ENCODE measurements at regions not wholly inside any gene's neighbourhood (a gene's known extent, or its start where the extent isn't known, plus 50 kb on each side); places are given as distances from the start of the nearest gene placed in this dataset.
A peak's percentile ranks its signal among the peaks of the same experiment; 100 is the strongest.

- no peak overlapping the region for H4K8ac ChIP-seq (ENCODE audit: extremely low read depth, insufficient read depth, low read length)
- no peak overlapping the region for H2BK120ac ChIP-seq (replicated peaks; ENCODE audit: low read depth, low read length)
- H4K5ac ChIP-seq (ENCODE audit: insufficient read length, low read depth, low read length): no peak overlapping the region
- no peaks in the 10 kb centered on the region for H3K79me1 ChIP-seq (ENCODE audit: low read depth, low read length)
- no peaks in the 10 kb centered on the region for H3K36me3 ChIP-seq (ENCODE audit: control insufficient read depth in 2 of 4, insufficient read depth in 4 of 4, low read length in 3 of 4)
- no peak overlapping the region for H3K27ac ChIP-seq (ENCODE audit: low read depth, low read length)
- H3K9me3 ChIP-seq (ENCODE audit: insufficient read depth in 2 of 2, low read depth in 1 of 2, low read length in 1 of 2): peaks cover 2 to 8% of the 10 kb centered on the region in 2 experiments; a peak in 1 of 4 replicates
- no peak overlapping the region for H3K4ac ChIP-seq (replicated peaks; ENCODE audit: insufficient read length, low read depth, low read length)
- no peak overlapping the region for H2BK12ac ChIP-seq (ENCODE audit: low read depth, low read length)
- H4K91ac ChIP-seq (replicated peaks; ENCODE audit: insufficient read length, low read length): no peak overlapping the region
- no peaks in the 10 kb centered on the region for H3K79me2 ChIP-seq (ENCODE audit: control insufficient read depth in 1 of 2, insufficient read depth in 2 of 2, low read length in 2 of 2)
- H3K4me3 ChIP-seq (ENCODE audit: extremely low read depth in 1 of 4, insufficient read depth in 2 of 4, low read depth in 3 of 4, low read length in 4 of 4): no peak overlapping the region
- H2BK20ac ChIP-seq (ENCODE audit: low read length): no peak overlapping the region
- H3K4me1 ChIP-seq (replicated peaks in 1 of 4; ENCODE audit: control insufficient read depth in 3 of 4, insufficient read depth in 4 of 4, low read length in 3 of 4): peaks cover 0 to 4% (median under 1%) of the 10 kb centered on the region in 4 experiments; a peak in 1 of 7 replicates
- DNase-seq (ENCODE audit: low read depth in 1 of 2, low spot score in 2 of 2): peak in 1 of 2 experiments; percentile 39
- no peak overlapping the region for H3K56ac ChIP-seq (replicated peaks; ENCODE audit: insufficient read length, low read depth, low read length)
- no peaks in the 10 kb centered on the region for H3K23me2 ChIP-seq (ENCODE audit: low read depth, low read length)
- no peak overlapping the region for H3K4me2 ChIP-seq (ENCODE audit: insufficient read depth in 1 of 2, low read depth in 2 of 2, low read length in 2 of 2)
- H3K18ac ChIP-seq (ENCODE audit: extremely low read depth, low read length): no peak overlapping the region
- FAIRE-seq: no peak
- H2BK15ac ChIP-seq (ENCODE audit: low read length): no peak overlapping the region
- ChIA-PET POLR2A (ENCODE audit: partially characterized antibody) (interaction anchor here (0.6 kb wide), 1 partner anchor 756 kb away, joined by 3 read pairs; no protein-coding TSS in a partner anchor), CTCF (ENCODE audit: partially characterized antibody) (interaction anchor here (1.0 to 2.5 kb wide), 4 partner anchors 11 to 25 kb away, joined by 3 to 9 read pairs (median 4); no protein-coding TSS in a partner anchor)
- no peak overlapping the region for H2AK5ac ChIP-seq (ENCODE audit: low read depth, low read length)
- H3K14ac ChIP-seq (ENCODE audit: insufficient read length): no peak overlapping the region
- no peaks in the 10 kb centered on the region for H3K27me3 ChIP-seq (replicated peaks in 1 of 4; ENCODE audit: control insufficient read depth in 3 of 4, extremely low read depth in 1 of 4, insufficient read depth in 3 of 4, low read length in 3 of 4)
- H2BK5ac ChIP-seq (ENCODE audit: low read depth, low read length): no peak overlapping the region
- no peak overlapping the region for H3K23ac ChIP-seq (ENCODE audit: insufficient read length)
- peak overlapping the region; percentile 54; the same call in 1 of the 2 replicates for H2AFZ ChIP-seq (ENCODE audit: low read length)
- no peaks in the 10 kb centered on the region for H4K20me1 ChIP-seq (replicated peaks in 1 of 2; ENCODE audit: control insufficient read depth in 1 of 2, insufficient read depth in 2 of 2, low read length in 2 of 2)
- H3K9ac ChIP-seq (replicated peaks in 1 of 4; ENCODE audit: extremely low read depth in 1 of 4, low read depth in 3 of 4, low read length in 3 of 4): no peak overlapping the region
- WGBS, 2 experiments (ENCODE audit: extremely low coverage in 1 of 2, insufficient coverage in 1 of 2, insufficient read length in 1 of 2, insufficient replicate concordance in 2 of 2, low coverage in 1 of 2, low lambda C conversion rate in 2 of 2, missing lambda C conversion rate in 1 of 2): 64% methylated on average over 2 of the region's 2 CpGs; no CpG with 5 or more reads in 1 of the 2 experiments
- TF ChIP-seq EZH2 (IDR thresholded peaks at IDR 0.05; ENCODE audit: low read depth, low read length, severe bottlenecking) (no peak), JUND (IDR thresholded peaks at IDR 0.05; ENCODE audit: low read length) (no peak), GABPA (IDR thresholded peaks at IDR 0.05; ENCODE audit: borderline replicate concordance, insufficient read depth, low read length) (no peak)
These were observed 62.7 kb upstream of the TSPAN11 start for GRCh38 chr12:30863839-30864238.
